HL-60 (cell line): ENCODE measurements at regions not wholly inside any gene's neighbourhood (a gene's known extent, or its start where the extent isn't known, plus 50 kb on each side); places are given as distances from the start of the nearest gene placed in this dataset.

ENCODE experiments used
- DNase-seq, 2 experiments: peaks; one replicate each; pipeline ENCODE4 v3.0.0-alpha.2; 2010 to 2020; ENCODE audit warnings: low read depth in 1 of 2, low spot score in 1 of 2
- H3K27ac ChIP-seq: fragments of 250-450 bp; sonication (Bioruptor Pico); replicated peaks from 2 replicates; pipeline ENCODE4 v1.5.1; 2020; ENCODE audit warnings: mild to moderate bottlenecking, moderate library complexity
- H3K27me3 ChIP-seq: fragments of 250-450 bp; sonication (Bioruptor Pico); 2 replicates; pipeline ENCODE4 v1.5.1; 2021; ENCODE audit warnings: mild to moderate bottlenecking, moderate library complexity; ENCODE audit not compliant: insufficient read depth, poor library complexity, severe bottlenecking
- H3K4me3 ChIP-seq: replicated peaks from 2 replicates; pipeline ENCODE4 v1.5.1; 2011; ENCODE audit warnings: mild to moderate bottlenecking, control low read depth, low read length; ENCODE audit not compliant: insufficient read depth
- CTCF ChIP-seq: IDR thresholded peaks from one replicate; pipeline ENCODE4 v1.5.1; 2011; ENCODE audit warnings: low read length, control low read depth, inconsistent platforms; ENCODE audit not compliant: insufficient read depth
- GABPA ChIP-seq: IDR thresholded peaks from 2 replicates; pipeline ENCODE4 v1.6.1; 2012; ENCODE audit warnings: low read depth
- POLR2AphosphoS5 ChIP-seq: IDR thresholded peaks from 2 replicates; pipeline ENCODE4 v1.6.1; 2012; ENCODE audit warnings: low read depth
- REST ChIP-seq: IDR thresholded peaks from 2 replicates; pipeline ENCODE4 v1.6.1; 2012; ENCODE audit warnings: low read depth; ENCODE audit not compliant: insufficient replicate concordance
- SPI1 ChIP-seq: IDR thresholded peaks from 2 replicates; pipeline ENCODE4 v1.6.1; 2012; ENCODE audit warnings: low read depth, mild to moderate bottlenecking, borderline replicate concordance

- TF ChIP-seq CTCF (no peak), GABPA (no peak), POLR2AphosphoS5 (no peak), REST (no peak), SPI1 (no peak)
- H3K27ac ChIP-seq: no peak overlapping the region
- no peaks in the 10 kb centered on the region for H3K27me3 ChIP-seq
- no peak overlapping the region for H3K4me3 ChIP-seq
- DNase-seq: no peak
Observed at GRCh38 chr13:71087006-71087405, 780.0 kb downstream of the DACH1 start.

GRCh38 chr13:71082631-71083030, 784.4 kb downstream of the DACH1 start:
- no peak for DNase-seq
- no peaks in the 10 kb centered on the region for H3K27me3 ChIP-seq
- no peak for TF ChIP-seq GABPA
- TF ChIP-seq CTCF: no peak
- TF ChIP-seq POLR2AphosphoS5: no peak
- TF ChIP-seq REST: no peak
- TF ChIP-seq SPI1: no peak
- no peak overlapping the region for H3K4me3 ChIP-seq
- no peak overlapping the region for H3K27ac ChIP-seq

GRCh38 chr13:71079638-71080037, 787.4 kb downstream of the DACH1 start:
- H3K27me3 ChIP-seq: no peaks in the 10 kb centered on the region
- TF ChIP-seq POLR2AphosphoS5 (no peak), SPI1 (no peak), CTCF (no peak), GABPA (no peak), REST (no peak)
- DNase-seq: no peak
- H3K27ac ChIP-seq: no peak overlapping the region
- no peak overlapping the region for H3K4me3 ChIP-seq
